SK-N-MC (cell line): ENCODE measurements at regions not wholly inside any gene's neighbourhood (a gene's known extent, or its start where the extent isn't known, plus 50 kb on each side); places are given as distances from the start of the nearest gene placed in this dataset.

ENCODE experiments used
- EZH2 ChIP-seq: fragments of 200-600 bp; sonication (generic); IDR thresholded peaks from one replicate; pipeline ENCODE4 v1.6.1; 2017; ENCODE audit warnings: antibody characterized with exemption
- POLR2AphosphoS5 ChIP-seq: IDR thresholded peaks from 2 replicates; pipeline ENCODE4 v1.6.1; 2012; ENCODE audit warnings: mild to moderate bottlenecking, low read depth, low read length, borderline replicate concordance

GRCh38 chr11:129723146-129723760 lies 92.4 kb upstream of the TMEM45B start:
- TF ChIP-seq EZH2 (no peak), POLR2AphosphoS5 (no peak)
